ENCODE measurements at regions not wholly inside any gene's neighbourhood (a gene's known extent, or its start where the extent isn't known, plus 50 kb on each side); places are given as distances from the start of the nearest gene placed in this dataset.

DNA sequence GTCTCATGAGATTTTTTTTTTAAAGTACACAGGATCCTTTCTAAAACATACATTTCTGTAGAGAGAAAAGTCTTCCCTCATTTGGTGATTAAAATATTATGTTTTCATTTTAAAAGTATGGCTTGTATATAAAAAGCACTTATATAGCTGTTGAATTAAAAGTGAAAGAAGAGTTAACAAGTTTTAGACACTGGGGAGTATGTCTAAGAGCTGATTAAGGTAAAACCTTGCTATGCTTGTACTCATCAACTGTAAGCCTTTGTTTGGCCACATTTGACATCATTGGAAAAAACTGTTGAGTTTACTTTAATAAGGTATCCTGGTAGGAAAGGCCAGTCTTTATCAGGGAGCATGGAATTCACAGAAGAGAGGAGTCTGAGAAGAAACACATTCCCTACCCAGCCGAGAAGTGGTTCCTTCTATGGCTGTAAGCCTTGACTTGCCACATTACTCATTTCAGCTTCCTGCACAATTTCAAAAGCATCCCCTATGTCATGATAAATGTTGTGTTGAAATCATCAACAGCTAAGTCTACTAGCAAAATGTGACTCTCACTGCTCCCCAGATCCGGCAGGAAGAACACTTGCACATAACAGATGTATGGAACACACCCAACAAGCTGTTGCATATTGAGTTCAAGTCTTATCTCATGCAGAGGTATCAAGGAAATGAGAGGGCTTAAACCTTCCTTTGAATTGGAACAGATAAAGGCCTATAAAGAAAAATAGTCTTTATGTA is 171.8 kb upstream of the CDK1 start (continued):
- TF ChIP-seq, protein P1, sequence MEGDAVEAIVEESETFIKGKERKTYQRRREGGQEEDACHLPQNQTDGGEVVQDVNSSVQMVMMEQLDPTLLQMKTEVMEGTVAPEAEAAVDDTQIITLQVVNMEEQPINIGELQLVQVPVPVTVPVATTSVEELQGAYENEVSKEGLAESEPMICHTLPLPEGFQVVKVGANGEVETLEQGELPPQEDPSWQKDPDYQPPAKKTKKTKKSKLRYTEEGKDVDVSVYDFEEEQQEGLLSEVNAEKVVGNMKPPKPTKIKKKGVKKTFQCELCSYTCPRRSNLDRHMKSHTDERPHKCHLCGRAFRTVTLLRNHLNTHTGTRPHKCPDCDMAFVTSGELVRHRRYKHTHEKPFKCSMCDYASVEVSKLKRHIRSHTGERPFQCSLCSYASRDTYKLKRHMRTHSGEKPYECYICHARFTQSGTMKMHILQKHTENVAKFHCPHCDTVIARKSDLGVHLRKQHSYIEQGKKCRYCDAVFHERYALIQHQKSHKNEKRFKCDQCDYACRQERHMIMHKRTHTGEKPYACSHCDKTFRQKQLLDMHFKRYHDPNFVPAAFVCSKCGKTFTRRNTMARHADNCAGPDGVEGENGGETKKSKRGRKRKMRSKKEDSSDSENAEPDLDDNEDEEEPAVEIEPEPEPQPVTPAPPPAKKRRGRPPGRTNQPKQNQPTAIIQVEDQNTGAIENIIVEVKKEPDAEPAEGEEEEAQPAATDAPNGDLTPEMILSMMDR (IDR thresholded peaks at IDR 0.05; ENCODE audit: low read depth, low read length, missing input control): no peak
- TF ChIP-seq HNF4G (IDR thresholded peaks at IDR 0.05): no peak
- TF ChIP-seq SP1 (IDR thresholded peaks at IDR 0.05): no peak
- TF ChIP-seq, protein P2, sequence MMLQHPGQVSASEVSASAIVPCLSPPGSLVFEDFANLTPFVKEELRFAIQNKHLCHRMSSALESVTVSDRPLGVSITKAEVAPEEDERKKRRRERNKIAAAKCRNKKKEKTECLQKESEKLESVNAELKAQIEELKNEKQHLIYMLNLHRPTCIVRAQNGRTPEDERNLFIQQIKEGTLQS (IDR thresholded peaks at IDR 0.05): no peak
- no peak for TF ChIP-seq GABPA (IDR thresholded peaks at IDR 0.05 in 1 of 2, conservative IDR thresholded peaks at IDR 0.05 in 1 of 2)
- TF ChIP-seq NR2F2 (IDR thresholded peaks at IDR 0.05): no peak
- TF ChIP-seq, protein P3, sequence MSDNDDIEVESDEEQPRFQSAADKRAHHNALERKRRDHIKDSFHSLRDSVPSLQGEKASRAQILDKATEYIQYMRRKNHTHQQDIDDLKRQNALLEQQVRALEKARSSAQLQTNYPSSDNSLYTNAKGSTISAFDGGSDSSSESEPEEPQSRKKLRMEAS (IDR thresholded peaks at IDR 0.05): no peak
- no peak for TF ChIP-seq JUND (IDR thresholded peaks at IDR 0.05)
- TF ChIP-seq FOXA1 (IDR thresholded peaks at IDR 0.05): no peak
- TF ChIP-seq FOXA2 (IDR thresholded peaks at IDR 0.05): no peak

DNA sequence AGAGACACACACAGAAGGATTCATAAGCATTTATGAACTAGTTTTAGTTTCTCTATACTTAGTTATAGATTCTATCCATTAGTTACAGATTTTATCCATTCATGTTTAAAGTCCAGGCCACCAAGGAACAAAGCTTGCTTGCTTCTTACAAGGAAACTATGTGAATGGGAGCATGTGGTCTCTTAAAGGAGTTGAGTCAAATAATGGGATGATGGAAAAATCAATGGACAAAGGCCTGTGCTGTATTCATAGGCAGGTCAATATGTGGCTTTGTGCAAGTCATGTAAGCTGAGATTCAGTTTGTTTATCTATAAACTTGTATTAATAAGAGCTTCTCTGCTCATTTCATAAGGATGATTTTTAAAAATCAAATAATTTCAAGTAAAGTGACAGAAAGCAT is 172.8 kb upstream of the CDK1 start:
- H3K9ac ChIP-seq (ENCODE audit: low read depth in 1 of 2, low read length in 2 of 2): no peak overlapping the region
- DNase-seq (ENCODE audit: low spot score): no peak
- H3K27me3 ChIP-seq (ENCODE audit: control insufficient read depth in 4 of 4, insufficient read depth in 4 of 4, low read length in 3 of 4): no peaks in the 10 kb centered on the region
- H3K9me3 ChIP-seq (ENCODE audit: control insufficient read depth in 4 of 4, low read length in 3 of 4): no peaks in the 10 kb centered on the region
- H3K36me3 ChIP-seq (ENCODE audit: control insufficient read depth in 4 of 4, insufficient read depth in 3 of 4, low read depth in 1 of 4, low read length in 3 of 4): no peaks in the 10 kb centered on the region
- TF ChIP-seq NR2F2 (IDR thresholded peaks at IDR 0.05): no peak
- TF ChIP-seq SP1 (IDR thresholded peaks at IDR 0.05): no peak
- no peak for TF ChIP-seq RAD21 (IDR thresholded peaks at IDR 0.05)
- TF ChIP-seq, protein P2 (IDR thresholded peaks at IDR 0.05): no peak
- no peak overlapping the region for H3K4me3 ChIP-seq (ENCODE audit: low read depth in 1 of 3, low read length in 3 of 3)
- H3K27ac ChIP-seq (ENCODE audit: low read depth in 1 of 2, low read length in 2 of 2): no peak overlapping the region
- no peaks in the 10 kb centered on the region for H3K4me1 ChIP-seq (ENCODE audit: control insufficient read depth in 4 of 4, insufficient read depth in 4 of 4, low read length in 3 of 4)

DNA sequence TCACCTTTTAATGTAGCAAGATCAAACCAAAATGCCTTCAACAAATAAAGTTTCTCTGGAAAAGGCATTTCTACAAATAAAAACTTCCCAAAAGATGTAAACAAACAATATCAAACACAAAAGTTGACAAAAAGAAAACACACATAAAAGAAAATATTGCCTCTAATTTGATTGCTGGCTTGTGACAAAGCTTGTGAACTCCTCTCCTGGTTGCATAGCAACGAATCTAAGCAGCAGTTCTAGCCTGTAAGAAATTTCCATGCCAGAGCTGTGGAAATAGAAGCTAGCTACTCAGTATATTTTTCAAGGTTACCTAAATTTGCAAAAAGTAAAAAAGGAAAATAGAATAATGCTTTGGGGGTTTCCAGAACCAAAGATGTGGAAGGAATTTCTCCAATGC is 173.9 kb upstream of the CDK1 start:
- Histone ChIP-seq H3K9me3 (ENCODE audit: control insufficient read depth in 4 of 4, low read length in 3 of 4) (no peaks in the 10 kb centered on the region), H3K27me3 (ENCODE audit: control insufficient read depth in 4 of 4, insufficient read depth in 4 of 4, low read length in 3 of 4) (no peaks in the 10 kb centered on the region), H3K9ac (ENCODE audit: low read depth in 1 of 2, low read length in 2 of 2) (no peak overlapping the region), H3K27ac (ENCODE audit: low read depth in 1 of 2, low read length in 2 of 2) (no peak overlapping the region), H3K4me3 (ENCODE audit: low read depth in 1 of 3, low read length in 3 of 3) (no peak overlapping the region), H3K4me1 (ENCODE audit: control insufficient read depth in 4 of 4, insufficient read depth in 4 of 4, low read length in 3 of 4) (no peaks in the 10 kb centered on the region), H3K36me3 (ENCODE audit: control insufficient read depth in 4 of 4, insufficient read depth in 3 of 4, low read depth in 1 of 4, low read length in 3 of 4) (no peaks in the 10 kb centered on the region)
- no peak for TF ChIP-seq TAF1 (conservative IDR thresholded peaks at IDR 0.05)
- TF ChIP-seq GABPA (IDR thresholded peaks at IDR 0.05 in 1 of 2, conservative IDR thresholded peaks at IDR 0.05 in 1 of 2): no peak
- TF ChIP-seq HNF4G (IDR thresholded peaks at IDR 0.05): no peak
- TF ChIP-seq, protein P3 (IDR thresholded peaks at IDR 0.05): no peak
- TF ChIP-seq NR2F2 (IDR thresholded peaks at IDR 0.05): no peak
- TF ChIP-seq YY1 (IDR thresholded peaks at IDR 0.05): no peak
- no peak for TF ChIP-seq FOXA2 (IDR thresholded peaks at IDR 0.05)
- TF ChIP-seq, protein P4, sequence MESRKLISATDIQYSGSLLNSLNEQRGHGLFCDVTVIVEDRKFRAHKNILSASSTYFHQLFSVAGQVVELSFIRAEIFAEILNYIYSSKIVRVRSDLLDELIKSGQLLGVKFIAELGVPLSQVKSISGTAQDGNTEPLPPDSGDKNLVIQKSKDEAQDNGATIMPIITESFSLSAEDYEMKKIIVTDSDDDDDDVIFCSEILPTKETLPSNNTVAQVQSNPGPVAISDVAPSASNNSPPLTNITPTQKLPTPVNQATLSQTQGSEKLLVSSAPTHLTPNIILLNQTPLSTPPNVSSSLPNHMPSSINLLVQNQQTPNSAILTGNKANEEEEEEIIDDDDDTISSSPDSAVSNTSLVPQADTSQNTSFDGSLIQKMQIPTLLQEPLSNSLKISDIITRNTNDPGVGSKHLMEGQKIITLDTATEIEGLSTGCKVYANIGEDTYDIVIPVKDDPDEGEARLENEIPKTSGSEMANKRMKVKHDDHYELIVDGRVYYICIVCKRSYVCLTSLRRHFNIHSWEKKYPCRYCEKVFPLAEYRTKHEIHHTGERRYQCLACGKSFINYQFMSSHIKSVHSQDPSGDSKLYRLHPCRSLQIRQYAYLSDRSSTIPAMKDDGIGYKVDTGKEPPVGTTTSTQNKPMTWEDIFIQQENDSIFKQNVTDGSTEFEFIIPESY (IDR thresholded peaks at IDR 0.05): no peak
- no peak for TF ChIP-seq FOXA1 (IDR thresholded peaks at IDR 0.05)
- no peak for TF ChIP-seq RAD21 (IDR thresholded peaks at IDR 0.05)
- TF ChIP-seq EGR1 (IDR thresholded peaks at IDR 0.05; ENCODE audit: low read depth in 2 of 2): no peak
- TF ChIP-seq, protein P5, sequence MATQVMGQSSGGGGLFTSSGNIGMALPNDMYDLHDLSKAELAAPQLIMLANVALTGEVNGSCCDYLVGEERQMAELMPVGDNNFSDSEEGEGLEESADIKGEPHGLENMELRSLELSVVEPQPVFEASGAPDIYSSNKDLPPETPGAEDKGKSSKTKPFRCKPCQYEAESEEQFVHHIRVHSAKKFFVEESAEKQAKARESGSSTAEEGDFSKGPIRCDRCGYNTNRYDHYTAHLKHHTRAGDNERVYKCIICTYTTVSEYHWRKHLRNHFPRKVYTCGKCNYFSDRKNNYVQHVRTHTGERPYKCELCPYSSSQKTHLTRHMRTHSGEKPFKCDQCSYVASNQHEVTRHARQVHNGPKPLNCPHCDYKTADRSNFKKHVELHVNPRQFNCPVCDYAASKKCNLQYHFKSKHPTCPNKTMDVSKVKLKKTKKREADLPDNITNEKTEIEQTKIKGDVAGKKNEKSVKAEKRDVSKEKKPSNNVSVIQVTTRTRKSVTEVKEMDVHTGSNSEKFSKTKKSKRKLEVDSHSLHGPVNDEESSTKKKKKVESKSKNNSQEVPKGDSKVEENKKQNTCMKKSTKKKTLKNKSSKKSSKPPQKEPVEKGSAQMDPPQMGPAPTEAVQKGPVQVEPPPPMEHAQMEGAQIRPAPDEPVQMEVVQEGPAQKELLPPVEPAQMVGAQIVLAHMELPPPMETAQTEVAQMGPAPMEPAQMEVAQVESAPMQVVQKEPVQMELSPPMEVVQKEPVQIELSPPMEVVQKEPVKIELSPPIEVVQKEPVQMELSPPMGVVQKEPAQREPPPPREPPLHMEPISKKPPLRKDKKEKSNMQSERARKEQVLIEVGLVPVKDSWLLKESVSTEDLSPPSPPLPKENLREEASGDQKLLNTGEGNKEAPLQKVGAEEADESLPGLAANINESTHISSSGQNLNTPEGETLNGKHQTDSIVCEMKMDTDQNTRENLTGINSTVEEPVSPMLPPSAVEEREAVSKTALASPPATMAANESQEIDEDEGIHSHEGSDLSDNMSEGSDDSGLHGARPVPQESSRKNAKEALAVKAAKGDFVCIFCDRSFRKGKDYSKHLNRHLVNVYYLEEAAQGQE (IDR thresholded peaks at IDR 0.05): no peak
- DNase-seq (ENCODE audit: low spot score): no peak
- 80% methylated on average over 1 of the region's 1 CpG for WGBS

Data from liver (tissue), 8 donors.